MM.1S (cell line): ENCODE measurements at regions not wholly inside any gene's neighbourhood (a gene's known extent, or its start where the extent isn't known, plus 50 kb on each side); places are given as distances from the start of the nearest gene placed in this dataset.

ENCODE experiments used
- DNase-seq: peaks from one replicate; pipeline ENCODE4 v3.0.0-alpha.2; 2015
- H2AFZ ChIP-seq: fragments of 300-600 bp; sonication (generic); 2 replicates; pipeline ENCODE4 v1.6.0; 2016; ENCODE audit warnings: antibody characterized with exemption, low read length
- H3F3A ChIP-seq: fragments of 300-600 bp; sonication (generic); 2 replicates; pipeline ENCODE4 v1.6.1; 2016; ENCODE audit warnings: mild to moderate bottlenecking, antibody characterized with exemption, low read length, moderate library complexity, mixed read lengths; ENCODE audit not compliant: insufficient read depth
- H3K27ac ChIP-seq: fragments of 300-600 bp; sonication (generic); 2 replicates; pipeline ENCODE4 v1.5.1; 2016; ENCODE audit warnings: mild to moderate bottlenecking, low read length
- H3K27me3 ChIP-seq: fragments of 300-600 bp; sonication (generic); replicated peaks from 2 replicates; pipeline ENCODE4 v1.6.0; 2016; ENCODE audit warnings: low read length; ENCODE audit not compliant: insufficient read depth
- H3K36me3 ChIP-seq: fragments of 300-600 bp; sonication (generic); replicated peaks from 2 replicates; pipeline ENCODE4 v1.6.1; 2016; ENCODE audit warnings: mild to moderate bottlenecking, low read length, mixed read lengths; ENCODE audit not compliant: insufficient read depth
- H3K4me1 ChIP-seq: fragments of 300-600 bp; sonication (generic); 2 replicates; pipeline ENCODE4 v1.6.1; 2016; ENCODE audit warnings: low read length, mixed read lengths
- H3K4me2 ChIP-seq: fragments of 300-600 bp; sonication (generic); 2 replicates; pipeline ENCODE4 v1.6.0; 2016; ENCODE audit warnings: low read depth, low read length
- H3K4me3 ChIP-seq: fragments of 300-600 bp; sonication (generic); 2 replicates; pipeline ENCODE4 v1.5.1; 2016; ENCODE audit warnings: low read length, mixed read lengths
- H3K79me2 ChIP-seq: fragments of 300-600 bp; sonication (generic); 2 replicates; pipeline ENCODE4 v1.6.1; 2016; ENCODE audit warnings: mixed run types, low read length, mixed read lengths
- H3K9ac ChIP-seq: fragments of 300-600 bp; sonication (generic); 2 replicates; pipeline ENCODE4 v1.6.1; 2016; ENCODE audit warnings: low read length, mixed read lengths
- H3K9me2 ChIP-seq: fragments of 300-600 bp; sonication (generic); replicated peaks from 2 replicates; pipeline ENCODE4 v1.6.1; 2016; ENCODE audit warnings: mild to moderate bottlenecking, low read length, mixed read lengths; ENCODE audit not compliant: insufficient read depth
- H3K9me3 ChIP-seq: fragments of 300-600 bp; sonication (generic); replicated peaks from 2 replicates; pipeline ENCODE4 v1.6.1; 2016; ENCODE audit warnings: mild to moderate bottlenecking, low read length, mixed read lengths; ENCODE audit not compliant: insufficient read depth
- H4K20me1 ChIP-seq: fragments of 300-600 bp; sonication (generic); 2 replicates; pipeline ENCODE4 v1.6.1; 2016; ENCODE audit warnings: mild to moderate bottlenecking, low read length, moderate library complexity, mixed read lengths; ENCODE audit not compliant: insufficient read depth
- EZH2 ChIP-seq: fragments of 300-600 bp; sonication (generic); optimal IDR thresholded peaks from 2 replicates; pipeline ENCODE3; 2017; ENCODE audit warnings: low read depth, mild to moderate bottlenecking, antibody characterized with exemption, low read length, mixed read lengths
- EZH2phosphoT487 ChIP-seq: fragments of 300-600 bp; sonication (generic); IDR thresholded peaks from 2 replicates; pipeline ENCODE4 v1.6.1; 2018; ENCODE audit warnings: antibody characterized with exemption, low read length
- TF ChIP-seq, protein P1 (sequence below): fragments of 300-600 bp; sonication (generic); IDR thresholded peaks from 2 replicates; pipeline ENCODE4 v1.5.1; 2016; ENCODE audit warnings: antibody characterized with exemption, low read length, mixed read lengths

DNA sequence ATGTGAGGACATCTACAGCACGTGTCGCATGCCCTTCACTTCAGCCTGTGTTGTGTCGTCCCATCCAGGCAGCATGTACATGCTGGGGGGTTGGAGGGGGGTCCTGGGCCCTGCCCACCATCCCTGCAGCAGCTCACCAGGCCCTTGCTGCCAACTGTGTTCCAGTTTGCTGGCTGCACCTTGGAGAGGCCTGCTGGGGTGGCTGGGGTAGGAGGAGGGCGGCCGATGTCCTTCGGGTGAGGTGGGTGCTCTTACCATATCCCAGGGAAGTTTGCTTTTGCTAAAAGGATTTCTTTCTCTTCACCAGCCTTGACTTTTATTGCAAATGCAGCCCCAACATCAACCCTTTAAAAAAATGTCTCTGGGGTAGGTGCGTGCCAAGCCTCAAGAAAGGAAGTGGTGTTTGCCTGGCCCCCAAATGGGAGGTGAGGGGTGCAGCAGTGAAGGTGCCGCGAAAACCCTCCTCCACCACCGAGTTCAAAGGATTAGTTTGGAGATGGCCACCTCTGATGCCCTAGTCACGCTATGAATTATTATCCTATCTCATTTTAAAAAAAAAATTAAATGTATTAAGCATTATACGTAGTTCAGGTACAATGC lies 165.8 kb upstream of the KLF6 start:
- Histone ChIP-seq H3K4me1 (no peaks in the 10 kb centered on the region), H3F3A (no peaks in the 10 kb centered on the region)
- TF ChIP-seq EZH2phosphoT487 (no peak), EZH2 (no peak)
- TF ChIP-seq, protein P1, sequence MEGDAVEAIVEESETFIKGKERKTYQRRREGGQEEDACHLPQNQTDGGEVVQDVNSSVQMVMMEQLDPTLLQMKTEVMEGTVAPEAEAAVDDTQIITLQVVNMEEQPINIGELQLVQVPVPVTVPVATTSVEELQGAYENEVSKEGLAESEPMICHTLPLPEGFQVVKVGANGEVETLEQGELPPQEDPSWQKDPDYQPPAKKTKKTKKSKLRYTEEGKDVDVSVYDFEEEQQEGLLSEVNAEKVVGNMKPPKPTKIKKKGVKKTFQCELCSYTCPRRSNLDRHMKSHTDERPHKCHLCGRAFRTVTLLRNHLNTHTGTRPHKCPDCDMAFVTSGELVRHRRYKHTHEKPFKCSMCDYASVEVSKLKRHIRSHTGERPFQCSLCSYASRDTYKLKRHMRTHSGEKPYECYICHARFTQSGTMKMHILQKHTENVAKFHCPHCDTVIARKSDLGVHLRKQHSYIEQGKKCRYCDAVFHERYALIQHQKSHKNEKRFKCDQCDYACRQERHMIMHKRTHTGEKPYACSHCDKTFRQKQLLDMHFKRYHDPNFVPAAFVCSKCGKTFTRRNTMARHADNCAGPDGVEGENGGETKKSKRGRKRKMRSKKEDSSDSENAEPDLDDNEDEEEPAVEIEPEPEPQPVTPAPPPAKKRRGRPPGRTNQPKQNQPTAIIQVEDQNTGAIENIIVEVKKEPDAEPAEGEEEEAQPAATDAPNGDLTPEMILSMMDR: no peak

DNA sequence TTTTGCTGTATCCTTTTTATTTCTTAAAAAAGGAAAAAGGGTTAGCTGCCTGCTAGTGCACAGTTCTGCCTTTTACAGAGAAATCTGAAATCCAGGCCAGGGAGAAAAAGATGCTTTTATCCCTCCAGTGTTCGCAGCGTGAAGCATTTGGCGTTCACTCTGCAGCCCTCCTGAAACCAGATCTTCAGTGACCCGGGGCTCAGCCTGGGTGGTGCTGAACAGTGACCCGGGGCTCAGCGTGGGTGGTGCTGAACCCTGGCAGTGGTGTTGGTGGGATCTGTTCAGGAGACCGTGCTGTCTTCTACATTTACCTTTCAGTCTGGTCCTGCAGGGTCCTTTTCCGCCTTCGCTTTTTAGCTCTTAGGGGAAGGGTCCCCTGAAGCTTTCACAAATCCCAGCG lies 164.7 kb upstream of the KLF6 start:
- Histone ChIP-seq H3K9me3 (no peaks in the 10 kb centered on the region), H3K4me2 (no peak overlapping the region), H3K9ac (no peak overlapping the region), H3F3A (no peaks in the 10 kb centered on the region), H2AFZ (no peak overlapping the region), H3K4me3 (no peak overlapping the region), H3K4me1 (no peaks in the 10 kb centered on the region), H3K79me2 (no peaks in the 10 kb centered on the region), H3K9me2 (no peaks in the 10 kb centered on the region), H3K27ac (no peak overlapping the region), H3K27me3 (no peaks in the 10 kb centered on the region), H4K20me1 (no peaks in the 10 kb centered on the region), H3K36me3 (no peaks in the 10 kb centered on the region)
- TF ChIP-seq EZH2phosphoT487 (no peak), EZH2 (no peak)
- TF ChIP-seq, protein P1: no peak
- DNase-seq: no peak

More for the DNA sequence above, 165.8 kb upstream of the KLF6 start:
- no peaks in the 10 kb centered on the region for H3K27me3 ChIP-seq
- H3K27ac ChIP-seq: no peak overlapping the region
- H3K9ac ChIP-seq: no peak overlapping the region
- no peaks in the 10 kb centered on the region for H3K9me3 ChIP-seq
- no peaks in the 10 kb centered on the region for H3K79me2 ChIP-seq
- H2AFZ ChIP-seq: no peak overlapping the region
- H3K9me2 ChIP-seq: no peaks in the 10 kb centered on the region
- no peaks in the 10 kb centered on the region for H3K36me3 ChIP-seq
- no peak overlapping the region for H3K4me2 ChIP-seq
- no peak for DNase-seq
- no peak overlapping the region for H3K4me3 ChIP-seq
- H4K20me1 ChIP-seq: no peaks in the 10 kb centered on the region

GRCh38 chr10:3948843-3949242 lies 163.8 kb upstream of the KLF6 start:
- Histone ChIP-seq H3K4me1 (no peaks in the 10 kb centered on the region), H2AFZ (no peak overlapping the region), H3K36me3 (no peaks in the 10 kb centered on the region), H3K79me2 (no peaks in the 10 kb centered on the region), H4K20me1 (no peaks in the 10 kb centered on the region), H3F3A (no peaks in the 10 kb centered on the region), H3K4me2 (no peak overlapping the region), H3K9ac (no peak overlapping the region), H3K27ac (no peak overlapping the region), H3K9me3 (no peaks in the 10 kb centered on the region), H3K27me3 (no peaks in the 10 kb centered on the region), H3K9me2 (no peaks in the 10 kb centered on the region), H3K4me3 (no peak overlapping the region)
- no peak for DNase-seq
- TF ChIP-seq EZH2phosphoT487: no peak
- TF ChIP-seq, protein P1: no peak
- no peak for TF ChIP-seq EZH2
